ENCODE measurements at regions not wholly inside any gene's neighbourhood (a gene's known extent, or its start where the extent isn't known, plus 50 kb on each side); places are given as distances from the start of the nearest gene placed in this dataset.

DNA sequence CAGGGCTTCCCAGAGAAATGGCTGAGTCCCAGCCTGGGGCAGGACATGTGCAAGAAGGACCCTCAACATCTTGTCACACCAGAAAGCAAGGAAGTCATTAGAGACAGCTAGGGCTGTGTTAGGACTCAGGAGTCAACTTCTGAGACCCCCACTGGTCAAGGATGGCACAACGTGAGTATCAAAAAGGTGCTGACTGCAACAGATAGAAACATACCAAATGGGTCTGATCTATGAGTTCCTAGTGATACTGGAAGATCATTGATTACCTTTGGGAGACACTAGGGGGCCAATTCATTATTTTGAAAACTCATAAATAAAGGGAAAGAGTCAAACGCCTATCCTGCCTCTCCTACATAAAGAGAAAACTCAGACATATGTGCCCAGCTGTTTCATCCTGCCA lies 73.5 kb upstream of the GJB6 start:
- TF ChIP-seq, protein P1, sequence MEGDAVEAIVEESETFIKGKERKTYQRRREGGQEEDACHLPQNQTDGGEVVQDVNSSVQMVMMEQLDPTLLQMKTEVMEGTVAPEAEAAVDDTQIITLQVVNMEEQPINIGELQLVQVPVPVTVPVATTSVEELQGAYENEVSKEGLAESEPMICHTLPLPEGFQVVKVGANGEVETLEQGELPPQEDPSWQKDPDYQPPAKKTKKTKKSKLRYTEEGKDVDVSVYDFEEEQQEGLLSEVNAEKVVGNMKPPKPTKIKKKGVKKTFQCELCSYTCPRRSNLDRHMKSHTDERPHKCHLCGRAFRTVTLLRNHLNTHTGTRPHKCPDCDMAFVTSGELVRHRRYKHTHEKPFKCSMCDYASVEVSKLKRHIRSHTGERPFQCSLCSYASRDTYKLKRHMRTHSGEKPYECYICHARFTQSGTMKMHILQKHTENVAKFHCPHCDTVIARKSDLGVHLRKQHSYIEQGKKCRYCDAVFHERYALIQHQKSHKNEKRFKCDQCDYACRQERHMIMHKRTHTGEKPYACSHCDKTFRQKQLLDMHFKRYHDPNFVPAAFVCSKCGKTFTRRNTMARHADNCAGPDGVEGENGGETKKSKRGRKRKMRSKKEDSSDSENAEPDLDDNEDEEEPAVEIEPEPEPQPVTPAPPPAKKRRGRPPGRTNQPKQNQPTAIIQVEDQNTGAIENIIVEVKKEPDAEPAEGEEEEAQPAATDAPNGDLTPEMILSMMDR (IDR thresholded peaks at IDR 0.05; ENCODE audit: poor library complexity): no peak
- no peak for TF ChIP-seq EZH2 (IDR thresholded peaks at IDR 0.05; ENCODE audit: borderline replicate concordance)

Measured in hepatocyte (in vitro differentiated cells).